NB4 (cell line): ENCODE measurements at regions not wholly inside any gene's neighbourhood (a gene's known extent, or its start where the extent isn't known, plus 50 kb on each side); places are given as distances from the start of the nearest gene placed in this dataset.

Experiments used
- MYC ChIP-seq: IDR thresholded peaks from 2 replicates; pipeline ENCODE4 v1.6.1; 2011; ENCODE audit warnings: low read depth, low read length
- TF ChIP-seq, protein P1 (sequence below): IDR thresholded peaks from one replicate; pipeline ENCODE4 v1.5.1; 2012; ENCODE audit warnings: low read depth, low read length

DNA sequence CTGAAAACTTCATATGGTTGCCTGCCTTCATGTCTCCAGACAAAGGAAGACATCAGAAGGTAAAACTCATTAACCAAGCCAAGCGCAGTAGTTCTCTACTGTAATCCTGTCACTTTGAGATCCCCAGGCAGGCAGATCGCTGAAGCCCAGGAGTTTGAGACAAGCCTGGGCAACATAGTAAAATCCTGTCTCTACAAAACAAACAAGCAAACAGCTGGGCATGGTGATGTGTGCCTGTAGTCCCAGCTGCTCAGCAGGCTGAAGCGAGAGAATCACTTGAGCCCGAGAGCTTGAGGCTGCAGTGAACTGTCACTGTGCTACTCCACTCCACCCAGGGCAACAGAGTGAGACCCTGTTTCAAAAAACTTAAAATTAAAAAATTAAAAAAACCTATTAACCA is 467.4 kb upstream of the SORCS1 start:
- TF ChIP-seq, protein P1, sequence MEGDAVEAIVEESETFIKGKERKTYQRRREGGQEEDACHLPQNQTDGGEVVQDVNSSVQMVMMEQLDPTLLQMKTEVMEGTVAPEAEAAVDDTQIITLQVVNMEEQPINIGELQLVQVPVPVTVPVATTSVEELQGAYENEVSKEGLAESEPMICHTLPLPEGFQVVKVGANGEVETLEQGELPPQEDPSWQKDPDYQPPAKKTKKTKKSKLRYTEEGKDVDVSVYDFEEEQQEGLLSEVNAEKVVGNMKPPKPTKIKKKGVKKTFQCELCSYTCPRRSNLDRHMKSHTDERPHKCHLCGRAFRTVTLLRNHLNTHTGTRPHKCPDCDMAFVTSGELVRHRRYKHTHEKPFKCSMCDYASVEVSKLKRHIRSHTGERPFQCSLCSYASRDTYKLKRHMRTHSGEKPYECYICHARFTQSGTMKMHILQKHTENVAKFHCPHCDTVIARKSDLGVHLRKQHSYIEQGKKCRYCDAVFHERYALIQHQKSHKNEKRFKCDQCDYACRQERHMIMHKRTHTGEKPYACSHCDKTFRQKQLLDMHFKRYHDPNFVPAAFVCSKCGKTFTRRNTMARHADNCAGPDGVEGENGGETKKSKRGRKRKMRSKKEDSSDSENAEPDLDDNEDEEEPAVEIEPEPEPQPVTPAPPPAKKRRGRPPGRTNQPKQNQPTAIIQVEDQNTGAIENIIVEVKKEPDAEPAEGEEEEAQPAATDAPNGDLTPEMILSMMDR = no peak
- TF ChIP-seq MYC = no peak
